H54 (cell line): ENCODE measurements at regions not wholly inside any gene's neighbourhood (a gene's known extent, or its start where the extent isn't known, plus 50 kb on each side); places are given as distances from the start of the nearest gene placed in this dataset.

Experiments used
- DNase-seq: peaks from one replicate; pipeline ENCODE4 v3.0.0; 2011; ENCODE audit warnings: low spot score, mixed read lengths; ENCODE audit not compliant: insufficient read length
- FAIRE-seq: peaks from 3 replicates; lab custom pipeline; 2011; peaks lifted over from hg19 to GRCh38; lab: Jason Lieb, UNC
- POLR2A ChIP-seq: IDR thresholded peaks from 2 replicates; pipeline ENCODE4 v1.6.1; 2011; ENCODE audit warnings: low read depth, mild to moderate bottlenecking, low read length

GRCh38 chr4:22196551-22196950, 248.0 kb upstream of the KCNIP4 start:
- TF ChIP-seq POLR2A, result no peak
- no peak for FAIRE-seq
- DNase-seq, result no peak

GRCh38 chr4:22192084-22192511, 243.5 kb upstream of the KCNIP4 start:
- DNase-seq, result no peak
- no peak for TF ChIP-seq POLR2A
- FAIRE-seq, result no peak

GRCh38 chr4:22191565-22191964, 243.0 kb upstream of the KCNIP4 start:
- DNase-seq (no peak), FAIRE-seq (no peak)
- TF ChIP-seq POLR2A, result no peak

GRCh38 chr4:22190855-22191254, 242.3 kb upstream of the KCNIP4 start:
- FAIRE-seq (peak; percentile 94), DNase-seq (peak; percentile 16)
- TF ChIP-seq POLR2A, result no peak

- TF ChIP-seq POLR2A, result no peak
- FAIRE-seq (no peak), DNase-seq (no peak)
Measured at GRCh38 chr4:22187203-22187820, 238.7 kb upstream of the KCNIP4 start.

- no peak for TF ChIP-seq POLR2A
- FAIRE-seq (no peak), DNase-seq (no peak)
Measured at GRCh38 chr4:22181736-22182135, 233.2 kb upstream of the KCNIP4 start.

- FAIRE-seq (peak; percentile 92), DNase-seq (peak; percentile 14)
- TF ChIP-seq POLR2A, result no peak
Measured at GRCh38 chr4:22179124-22179874, 230.7 kb upstream of the KCNIP4 start.

GRCh38 chr4:22174640-22175039, 226.1 kb upstream of the KCNIP4 start:
- DNase-seq (no peak), FAIRE-seq (no peak)
- TF ChIP-seq POLR2A, result no peak

GRCh38 chr4:22170353-22170752, 221.8 kb upstream of the KCNIP4 start:
- DNase-seq (peak; percentile 8), FAIRE-seq (peak; percentile 78)
- no peak for TF ChIP-seq POLR2A

- TF ChIP-seq POLR2A, result no peak
- FAIRE-seq (no peak), DNase-seq (no peak)
Measured at GRCh38 chr4:22167201-22167600, 218.6 kb upstream of the KCNIP4 start.

- no peak for DNase-seq
- no peak for FAIRE-seq
- TF ChIP-seq POLR2A, result no peak
Measured at GRCh38 chr4:22162454-22162853, 213.9 kb upstream of the KCNIP4 start.

- TF ChIP-seq POLR2A, result no peak
- FAIRE-seq (no peak), DNase-seq (no peak)
Measured at GRCh38 chr4:22130741-22131140, 182.2 kb upstream of the KCNIP4 start.

GRCh38 chr4:22129454-22130029, 181.0 kb upstream of the KCNIP4 start:
- DNase-seq (no peak), FAIRE-seq (no peak)
- no peak for TF ChIP-seq POLR2A

GRCh38 chr4:22122062-22122461, 173.5 kb upstream of the KCNIP4 start:
- no peak for TF ChIP-seq POLR2A
- DNase-seq, result no peak
- no peak for FAIRE-seq
